Colon (tissue), 2 donors: ENCODE measurements at regions not wholly inside any gene's neighbourhood (a gene's known extent, or its start where the extent isn't known, plus 50 kb on each side); places are given as distances from the start of the nearest gene placed in this dataset.

Experiments
- FAIRE-seq: peaks from 2 replicates; lab custom pipeline; 2012; peaks lifted over from hg19 to GRCh38; lab: Jason Lieb, UNC
- donor health status: control.
- donor health status: control.

- no peak for FAIRE-seq
Observed at GRCh38 chr17:34198519-34198918, 56.6 kb upstream of the CCL2 start.

GRCh38 chr17:34199454-34199853 is 55.6 kb upstream of the CCL2 start:
- no peak for FAIRE-seq

GRCh38 chr17:34199932-34200534 is 55.1 kb upstream of the CCL2 start:
- FAIRE-seq: peak; percentile 55

GRCh38 chr17:34201225-34201624 is 53.9 kb upstream of the CCL2 start:
- no peak for FAIRE-seq

GRCh38 chr17:34201767-34202166 is 53.3 kb upstream of the CCL2 start:
- FAIRE-seq: no peak

- no peak for FAIRE-seq
Observed at GRCh38 chr17:34203018-34203638, 52.0 kb upstream of the CCL2 start.

GRCh38 chr17:34204402-34204801 is 50.7 kb upstream of the CCL2 start:
- FAIRE-seq: no peak
